Liver (tissue), 8 donors: ENCODE measurements at regions not wholly inside any gene's neighbourhood (a gene's known extent, or its start where the extent isn't known, plus 50 kb on each side); places are given as distances from the start of the nearest gene placed in this dataset.

Experiments used
- DNase-seq: peaks from one replicate; pipeline ENCODE4 v3.0.0-alpha.2; 2017; ENCODE audit warnings: low spot score
- H3K27ac ChIP-seq, 2 donors: one replicate each; pipeline ENCODE4 v1.7.0; 2013; ENCODE audit warnings: inconsistent platforms in 2 of 2, low read length in 2 of 2, control low read depth in 1 of 2, low read depth in 1 of 2, mild to moderate bottlenecking in 1 of 2
- H3K27me3 ChIP-seq, 4 donors: one replicate each; pipeline versions ENCODE4 v1.6.1 to v1.7.0; 2013; ENCODE audit warnings: low read length in 3 of 4, inconsistent platforms in 1 of 4, mild to moderate bottlenecking in 1 of 4, moderate library complexity in 1 of 4; ENCODE audit not compliant: control insufficient read depth in 4 of 4, insufficient read depth in 4 of 4
- H3K36me3 ChIP-seq, 4 donors: one replicate each; pipeline versions ENCODE4 v1.6.1 to v1.7.0; 2013; ENCODE audit warnings: low read length in 3 of 4, mild to moderate bottlenecking in 3 of 4, low read depth in 1 of 4, moderate library complexity in 1 of 4; ENCODE audit not compliant: control insufficient read depth in 4 of 4, insufficient read depth in 3 of 4
- H3K4me1 ChIP-seq, 4 donors: one replicate each; pipeline versions ENCODE4 v1.6.1 to v1.7.0; 2013; ENCODE audit warnings: low read length in 3 of 4, mild to moderate bottlenecking in 3 of 4, moderate library complexity in 1 of 4; ENCODE audit not compliant: control insufficient read depth in 4 of 4, insufficient read depth in 4 of 4
- H3K4me3 ChIP-seq, 3 donors: one replicate each; pipeline versions ENCODE4 v1.6.1 to v1.7.0; 2013; ENCODE audit warnings: low read length in 3 of 3, control low read depth in 1 of 3, low read depth in 1 of 3, mild to moderate bottlenecking in 1 of 3
- H3K9ac ChIP-seq, 2 donors: one replicate each; pipeline ENCODE4 v1.7.0; 2013; ENCODE audit warnings: low read length in 2 of 2, mild to moderate bottlenecking in 2 of 2, moderate library complexity in 2 of 2, control low read depth in 1 of 2, low read depth in 1 of 2
- H3K9me3 ChIP-seq, 4 donors: one replicate each; pipeline versions ENCODE4 v1.6.1 to v1.7.0; 2013; ENCODE audit warnings: low read length in 3 of 4; ENCODE audit not compliant: control insufficient read depth in 4 of 4
- EGR1 ChIP-seq, 2 donors: IDR thresholded peaks; 2 replicates each; pipeline ENCODE4 v1.6.1; 2016 to 2018; ENCODE audit warnings: antibody characterized with exemption in 2 of 2, low read depth in 2 of 2
- FOXA1 ChIP-seq: IDR thresholded peaks from 2 replicates; pipeline ENCODE4 v1.6.1; 2016; ENCODE audit warnings: antibody characterized with exemption
- FOXA2 ChIP-seq: IDR thresholded peaks from 2 replicates; pipeline ENCODE4 v1.6.1; 2016; ENCODE audit warnings: antibody characterized with exemption
- HNF4A ChIP-seq, 2 donors: conservative IDR thresholded peaks; 2 replicates each; pipeline ENCODE4 v1.6.1; 2016; ENCODE audit warnings: antibody characterized with exemption in 2 of 2, mild to moderate bottlenecking in 2 of 2
- JUND ChIP-seq, 2 donors: IDR thresholded peaks; 2 replicates each; pipeline ENCODE4 v1.6.1; 2016; ENCODE audit warnings: antibody characterized with exemption in 2 of 2
- NR2F2 ChIP-seq: IDR thresholded peaks from 2 replicates; pipeline ENCODE4 v1.6.1; 2016; ENCODE audit warnings: antibody characterized with exemption
- RAD21 ChIP-seq, 2 donors: IDR thresholded peaks; 2 replicates each; pipeline ENCODE4 v1.6.1; 2016; ENCODE audit warnings: antibody characterized with exemption in 2 of 2, mild to moderate bottlenecking in 2 of 2
- RXRA ChIP-seq, 2 donors: IDR thresholded peaks; 2 replicates each; pipeline ENCODE4 v1.6.1; 2017 to 2018; ENCODE audit warnings: antibody characterized with exemption in 2 of 2, mild to moderate bottlenecking in 1 of 2
- SP1 ChIP-seq: IDR thresholded peaks from 2 replicates; pipeline ENCODE4 v1.6.1; 2018; ENCODE audit warnings: antibody characterized with exemption, mild to moderate bottlenecking
- TAF1 ChIP-seq: conservative IDR thresholded peaks from 2 replicates; pipeline ENCODE4 v1.6.1; 2016; ENCODE audit warnings: antibody characterized with exemption, mild to moderate bottlenecking
- YY1 ChIP-seq: IDR thresholded peaks from 2 replicates; pipeline ENCODE4 v1.6.1; 2016; ENCODE audit warnings: antibody characterized with exemption, mild to moderate bottlenecking
- WGBS: extraction: QIAGEN DNeasy Blood & Tissue Kit; methylation state at CpG from one replicate; pipeline ENCODE4 v1.1.7; 2013; 5-methylcytosine and 5-hydroxymethylcytosine counted together
- TF ChIP-seq, protein P1 (sequence below): IDR thresholded peaks from 2 replicates; pipeline ENCODE4 v1.6.1; 2016; ENCODE audit warnings: antibody characterized with exemption
- TF ChIP-seq, protein P2 (sequence below): IDR thresholded peaks from 2 replicates; pipeline ENCODE4 v1.6.1; 2016; ENCODE audit warnings: antibody characterized with exemption, mild to moderate bottlenecking
- TF ChIP-seq, protein P3 (sequence below): IDR thresholded peaks from 2 replicates; pipeline ENCODE4 v1.6.1; 2016; ENCODE audit warnings: antibody characterized with exemption
- TF ChIP-seq, protein P4 (sequence below): fragments of 150-350 bp; IDR thresholded peaks from 2 replicates; pipeline ENCODE4 v1.5.1; 2017; ENCODE audit warnings: improper control_type of control experiment, low read depth, low read length; ENCODE audit not compliant: missing input control
- TF ChIP-seq, protein P5 (sequence below): IDR thresholded peaks from 2 replicates; pipeline ENCODE4 v1.6.1; 2016; ENCODE audit warnings: antibody characterized with exemption
- donor health status: healthy.
- donor health status: healthy.
- donor health status: healthy.
- donor health status: healthy.
- donor health status: healthy.

DNA sequence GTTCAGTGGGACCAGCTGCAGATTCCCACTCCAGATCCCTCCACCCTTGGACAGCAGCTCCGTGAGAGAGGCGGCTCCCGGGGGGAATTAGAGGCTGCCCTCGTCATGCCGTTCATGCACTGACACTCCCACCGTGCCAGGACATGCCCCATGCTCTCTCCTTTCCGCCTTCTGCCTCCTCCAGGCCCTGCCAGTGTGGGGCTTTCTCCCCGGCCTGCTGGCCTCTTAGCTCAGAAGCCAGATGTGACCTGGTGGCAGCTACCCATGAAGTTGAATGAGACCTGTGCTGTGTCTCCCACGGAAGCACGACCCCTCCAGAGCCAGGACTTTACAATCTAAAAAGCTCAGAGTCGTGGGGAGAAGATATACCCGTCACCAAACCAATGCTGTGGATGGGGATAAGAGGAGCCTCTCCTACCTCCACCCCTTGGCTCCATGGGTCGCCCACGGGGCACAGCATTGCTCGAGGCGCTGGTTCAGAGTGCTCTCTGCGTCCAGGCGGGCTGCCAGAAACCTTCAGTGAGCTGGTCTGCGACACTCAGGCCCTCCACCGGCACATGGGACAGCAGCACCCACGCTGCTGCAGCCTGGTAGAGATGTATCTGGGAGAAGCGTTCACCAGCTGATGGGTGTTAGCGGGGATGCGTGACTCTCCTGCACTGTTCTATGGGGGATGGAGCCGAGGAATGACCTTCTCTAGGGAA, 111.0 kb upstream of the GPC1 start (continued):
- no peak for TF ChIP-seq FOXA2
- TF ChIP-seq RAD21 (IDR thresholded peaks at IDR 0.05), result no peak
- TF ChIP-seq JUND (IDR thresholded peaks at IDR 0.05), result no peak
- TF ChIP-seq TAF1, result no peak
- no peak for TF ChIP-seq NR2F2
- TF ChIP-seq, protein P1, sequence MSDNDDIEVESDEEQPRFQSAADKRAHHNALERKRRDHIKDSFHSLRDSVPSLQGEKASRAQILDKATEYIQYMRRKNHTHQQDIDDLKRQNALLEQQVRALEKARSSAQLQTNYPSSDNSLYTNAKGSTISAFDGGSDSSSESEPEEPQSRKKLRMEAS, result no peak
- TF ChIP-seq HNF4A (conservative IDR thresholded peaks at IDR 0.05), result no peak

DNA sequence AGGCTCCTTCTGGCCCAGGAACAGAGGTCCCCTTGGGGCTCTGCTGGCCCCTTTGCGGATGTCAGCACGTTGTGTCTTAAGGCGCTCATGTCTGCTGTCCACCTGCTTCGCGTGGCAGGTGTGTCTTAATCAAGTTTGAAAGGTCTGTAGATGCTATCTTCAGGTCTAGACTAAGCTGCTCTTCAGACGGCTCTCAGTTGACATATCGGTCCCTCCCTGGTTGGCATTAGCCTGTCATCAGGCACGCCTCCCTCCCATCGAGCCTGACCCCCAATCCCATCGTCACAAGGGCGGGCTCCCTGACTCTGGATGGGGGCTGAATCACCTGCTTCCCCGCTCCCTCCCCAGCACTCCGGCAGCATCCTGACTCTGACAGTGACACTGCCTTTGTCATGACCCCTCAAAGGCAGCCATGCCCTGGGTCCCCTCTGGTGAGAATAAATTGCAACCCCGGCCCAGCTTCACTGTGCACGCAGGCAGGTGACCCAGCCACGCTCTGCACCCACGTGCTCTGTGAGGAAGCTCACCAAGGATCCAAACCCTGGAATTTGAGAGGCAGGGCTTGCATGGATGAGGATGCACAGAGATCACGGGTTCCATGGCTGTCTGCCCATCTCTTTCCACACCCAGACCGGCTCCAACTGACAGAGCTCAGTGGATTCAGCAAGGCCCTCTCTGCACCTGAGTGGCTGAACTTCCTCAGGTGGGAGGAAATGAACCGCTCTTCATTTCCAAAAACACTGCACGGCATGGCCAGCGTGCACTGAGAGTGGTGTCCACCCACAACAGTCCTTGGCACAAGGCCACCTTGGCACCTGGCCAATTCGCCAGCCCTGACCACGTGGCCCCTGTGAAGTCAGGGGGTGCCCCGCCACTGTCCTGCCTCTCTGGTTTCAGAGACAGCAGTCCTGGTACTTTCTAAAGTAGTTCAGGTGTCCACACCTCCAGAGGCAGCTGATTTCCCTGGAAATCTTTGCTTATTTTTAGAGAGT, 110.2 kb upstream of the GPC1 start:
- Histone ChIP-seq H3K9me3 (no peaks in the 10 kb centered on the region), H3K27ac (no peak overlapping the region), H3K4me3 (no peak overlapping the region), H3K36me3 (no peaks in the 10 kb centered on the region), H3K4me1 (peaks cover 0 to 4% (median 0%) of the 10 kb centered on the region in 4 donors), H3K9ac (no peak overlapping the region), H3K27me3 (peaks cover 0 to 2% (median 0%) of the 10 kb centered on the region in 4 donors)
- DNase-seq, result no peak
- 70% methylated on average over 25 of the region's 25 CpGs for WGBS
- TF ChIP-seq HNF4A (conservative IDR thresholded peaks at IDR 0.05) (no peak), YY1 (no peak), TAF1 (no peak), FOXA2 (no peak), EGR1 (IDR thresholded peaks at IDR 0.05; ENCODE audit: low read depth in 2 of 2) (no peak), RXRA (IDR thresholded peaks at IDR 0.05) (no peak), JUND (IDR thresholded peaks at IDR 0.05) (no peak), RAD21 (IDR thresholded peaks at IDR 0.05) (no peak), FOXA1 (no peak), NR2F2 (no peak), SP1 (no peak)
- TF ChIP-seq, protein P1, result no peak
- TF ChIP-seq, protein P2, sequence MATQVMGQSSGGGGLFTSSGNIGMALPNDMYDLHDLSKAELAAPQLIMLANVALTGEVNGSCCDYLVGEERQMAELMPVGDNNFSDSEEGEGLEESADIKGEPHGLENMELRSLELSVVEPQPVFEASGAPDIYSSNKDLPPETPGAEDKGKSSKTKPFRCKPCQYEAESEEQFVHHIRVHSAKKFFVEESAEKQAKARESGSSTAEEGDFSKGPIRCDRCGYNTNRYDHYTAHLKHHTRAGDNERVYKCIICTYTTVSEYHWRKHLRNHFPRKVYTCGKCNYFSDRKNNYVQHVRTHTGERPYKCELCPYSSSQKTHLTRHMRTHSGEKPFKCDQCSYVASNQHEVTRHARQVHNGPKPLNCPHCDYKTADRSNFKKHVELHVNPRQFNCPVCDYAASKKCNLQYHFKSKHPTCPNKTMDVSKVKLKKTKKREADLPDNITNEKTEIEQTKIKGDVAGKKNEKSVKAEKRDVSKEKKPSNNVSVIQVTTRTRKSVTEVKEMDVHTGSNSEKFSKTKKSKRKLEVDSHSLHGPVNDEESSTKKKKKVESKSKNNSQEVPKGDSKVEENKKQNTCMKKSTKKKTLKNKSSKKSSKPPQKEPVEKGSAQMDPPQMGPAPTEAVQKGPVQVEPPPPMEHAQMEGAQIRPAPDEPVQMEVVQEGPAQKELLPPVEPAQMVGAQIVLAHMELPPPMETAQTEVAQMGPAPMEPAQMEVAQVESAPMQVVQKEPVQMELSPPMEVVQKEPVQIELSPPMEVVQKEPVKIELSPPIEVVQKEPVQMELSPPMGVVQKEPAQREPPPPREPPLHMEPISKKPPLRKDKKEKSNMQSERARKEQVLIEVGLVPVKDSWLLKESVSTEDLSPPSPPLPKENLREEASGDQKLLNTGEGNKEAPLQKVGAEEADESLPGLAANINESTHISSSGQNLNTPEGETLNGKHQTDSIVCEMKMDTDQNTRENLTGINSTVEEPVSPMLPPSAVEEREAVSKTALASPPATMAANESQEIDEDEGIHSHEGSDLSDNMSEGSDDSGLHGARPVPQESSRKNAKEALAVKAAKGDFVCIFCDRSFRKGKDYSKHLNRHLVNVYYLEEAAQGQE, result no peak
- TF ChIP-seq, protein P3, sequence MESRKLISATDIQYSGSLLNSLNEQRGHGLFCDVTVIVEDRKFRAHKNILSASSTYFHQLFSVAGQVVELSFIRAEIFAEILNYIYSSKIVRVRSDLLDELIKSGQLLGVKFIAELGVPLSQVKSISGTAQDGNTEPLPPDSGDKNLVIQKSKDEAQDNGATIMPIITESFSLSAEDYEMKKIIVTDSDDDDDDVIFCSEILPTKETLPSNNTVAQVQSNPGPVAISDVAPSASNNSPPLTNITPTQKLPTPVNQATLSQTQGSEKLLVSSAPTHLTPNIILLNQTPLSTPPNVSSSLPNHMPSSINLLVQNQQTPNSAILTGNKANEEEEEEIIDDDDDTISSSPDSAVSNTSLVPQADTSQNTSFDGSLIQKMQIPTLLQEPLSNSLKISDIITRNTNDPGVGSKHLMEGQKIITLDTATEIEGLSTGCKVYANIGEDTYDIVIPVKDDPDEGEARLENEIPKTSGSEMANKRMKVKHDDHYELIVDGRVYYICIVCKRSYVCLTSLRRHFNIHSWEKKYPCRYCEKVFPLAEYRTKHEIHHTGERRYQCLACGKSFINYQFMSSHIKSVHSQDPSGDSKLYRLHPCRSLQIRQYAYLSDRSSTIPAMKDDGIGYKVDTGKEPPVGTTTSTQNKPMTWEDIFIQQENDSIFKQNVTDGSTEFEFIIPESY, result no peak
- TF ChIP-seq, protein P4, sequence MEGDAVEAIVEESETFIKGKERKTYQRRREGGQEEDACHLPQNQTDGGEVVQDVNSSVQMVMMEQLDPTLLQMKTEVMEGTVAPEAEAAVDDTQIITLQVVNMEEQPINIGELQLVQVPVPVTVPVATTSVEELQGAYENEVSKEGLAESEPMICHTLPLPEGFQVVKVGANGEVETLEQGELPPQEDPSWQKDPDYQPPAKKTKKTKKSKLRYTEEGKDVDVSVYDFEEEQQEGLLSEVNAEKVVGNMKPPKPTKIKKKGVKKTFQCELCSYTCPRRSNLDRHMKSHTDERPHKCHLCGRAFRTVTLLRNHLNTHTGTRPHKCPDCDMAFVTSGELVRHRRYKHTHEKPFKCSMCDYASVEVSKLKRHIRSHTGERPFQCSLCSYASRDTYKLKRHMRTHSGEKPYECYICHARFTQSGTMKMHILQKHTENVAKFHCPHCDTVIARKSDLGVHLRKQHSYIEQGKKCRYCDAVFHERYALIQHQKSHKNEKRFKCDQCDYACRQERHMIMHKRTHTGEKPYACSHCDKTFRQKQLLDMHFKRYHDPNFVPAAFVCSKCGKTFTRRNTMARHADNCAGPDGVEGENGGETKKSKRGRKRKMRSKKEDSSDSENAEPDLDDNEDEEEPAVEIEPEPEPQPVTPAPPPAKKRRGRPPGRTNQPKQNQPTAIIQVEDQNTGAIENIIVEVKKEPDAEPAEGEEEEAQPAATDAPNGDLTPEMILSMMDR, result no peak
- TF ChIP-seq, protein P5, sequence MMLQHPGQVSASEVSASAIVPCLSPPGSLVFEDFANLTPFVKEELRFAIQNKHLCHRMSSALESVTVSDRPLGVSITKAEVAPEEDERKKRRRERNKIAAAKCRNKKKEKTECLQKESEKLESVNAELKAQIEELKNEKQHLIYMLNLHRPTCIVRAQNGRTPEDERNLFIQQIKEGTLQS, result no peak
